ENCODE measurements at regions not wholly inside any gene's neighbourhood (a gene's known extent, or its start where the extent isn't known, plus 50 kb on each side); places are given as distances from the start of the nearest gene placed in this dataset.
A peak's percentile ranks its signal among the peaks of the same experiment; 100 is the strongest.
"Not testable (repeated sequence)": the region's sequence is repeated elsewhere in the genome, so short reads cannot be mapped to it uniquely, and the experiment has no call there.

GRCh38 chr4:184335520-184335919 lies 117.8 kb upstream of the ENPP6 start:
- no peaks in the 10 kb centered on the region for H3K27me3 ChIP-seq
- no peaks in the 10 kb centered on the region for H3K36me3 ChIP-seq
- DNase-seq (ENCODE audit: low spot score in 2 of 2): no peak
- H3K9me3 ChIP-seq: no peaks in the 10 kb centered on the region
- no peaks in the 10 kb centered on the region for H3K4me1 ChIP-seq
- no peak overlapping the region for H3K4me3 ChIP-seq
- TF ChIP-seq POLR2AphosphoS5 (IDR thresholded peaks at IDR 0.05) (no peak), POLR2A (IDR thresholded peaks at IDR 0.05) (no peak)
- TF ChIP-seq, protein P1, sequence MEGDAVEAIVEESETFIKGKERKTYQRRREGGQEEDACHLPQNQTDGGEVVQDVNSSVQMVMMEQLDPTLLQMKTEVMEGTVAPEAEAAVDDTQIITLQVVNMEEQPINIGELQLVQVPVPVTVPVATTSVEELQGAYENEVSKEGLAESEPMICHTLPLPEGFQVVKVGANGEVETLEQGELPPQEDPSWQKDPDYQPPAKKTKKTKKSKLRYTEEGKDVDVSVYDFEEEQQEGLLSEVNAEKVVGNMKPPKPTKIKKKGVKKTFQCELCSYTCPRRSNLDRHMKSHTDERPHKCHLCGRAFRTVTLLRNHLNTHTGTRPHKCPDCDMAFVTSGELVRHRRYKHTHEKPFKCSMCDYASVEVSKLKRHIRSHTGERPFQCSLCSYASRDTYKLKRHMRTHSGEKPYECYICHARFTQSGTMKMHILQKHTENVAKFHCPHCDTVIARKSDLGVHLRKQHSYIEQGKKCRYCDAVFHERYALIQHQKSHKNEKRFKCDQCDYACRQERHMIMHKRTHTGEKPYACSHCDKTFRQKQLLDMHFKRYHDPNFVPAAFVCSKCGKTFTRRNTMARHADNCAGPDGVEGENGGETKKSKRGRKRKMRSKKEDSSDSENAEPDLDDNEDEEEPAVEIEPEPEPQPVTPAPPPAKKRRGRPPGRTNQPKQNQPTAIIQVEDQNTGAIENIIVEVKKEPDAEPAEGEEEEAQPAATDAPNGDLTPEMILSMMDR (IDR thresholded peaks at IDR 0.05): no peak
- intact Hi-C loops (cut with DNase I; ENCODE audit: low total_unique reads): no loop called here
- H3K27ac ChIP-seq: no peak overlapping the region

DNA sequence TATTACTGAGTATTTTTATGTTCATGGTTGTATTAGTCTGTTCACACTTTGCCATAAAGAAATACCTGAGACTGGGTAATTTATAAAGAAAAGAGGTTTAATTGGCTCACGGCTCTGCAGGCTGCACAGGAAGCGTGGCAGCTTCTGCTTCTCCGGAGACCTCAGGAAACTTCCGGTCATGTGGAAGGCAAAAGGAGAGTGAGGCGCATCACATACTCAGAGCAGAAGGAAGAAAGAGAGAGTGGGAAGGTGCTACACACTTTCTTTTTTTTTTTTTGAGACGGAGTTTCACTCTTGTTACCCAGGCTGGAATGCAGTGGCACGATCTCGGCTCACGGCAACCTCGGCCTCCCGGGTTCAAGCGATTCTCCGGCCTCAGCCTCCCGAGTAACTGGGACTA lies 115.8 kb upstream of the ENPP6 start:
- H3K9me3 ChIP-seq; H3K4me1 ChIP-seq; intact Hi-C loops (cut with DNase I; ENCODE audit: low total_unique reads); H3K27ac ChIP-seq; H3K36me3 ChIP-seq; DNase-seq (ENCODE audit: low spot score in 2 of 2); H3K4me3 ChIP-seq; H3K27me3 ChIP-seq: not testable (repeated sequence)

DNA sequence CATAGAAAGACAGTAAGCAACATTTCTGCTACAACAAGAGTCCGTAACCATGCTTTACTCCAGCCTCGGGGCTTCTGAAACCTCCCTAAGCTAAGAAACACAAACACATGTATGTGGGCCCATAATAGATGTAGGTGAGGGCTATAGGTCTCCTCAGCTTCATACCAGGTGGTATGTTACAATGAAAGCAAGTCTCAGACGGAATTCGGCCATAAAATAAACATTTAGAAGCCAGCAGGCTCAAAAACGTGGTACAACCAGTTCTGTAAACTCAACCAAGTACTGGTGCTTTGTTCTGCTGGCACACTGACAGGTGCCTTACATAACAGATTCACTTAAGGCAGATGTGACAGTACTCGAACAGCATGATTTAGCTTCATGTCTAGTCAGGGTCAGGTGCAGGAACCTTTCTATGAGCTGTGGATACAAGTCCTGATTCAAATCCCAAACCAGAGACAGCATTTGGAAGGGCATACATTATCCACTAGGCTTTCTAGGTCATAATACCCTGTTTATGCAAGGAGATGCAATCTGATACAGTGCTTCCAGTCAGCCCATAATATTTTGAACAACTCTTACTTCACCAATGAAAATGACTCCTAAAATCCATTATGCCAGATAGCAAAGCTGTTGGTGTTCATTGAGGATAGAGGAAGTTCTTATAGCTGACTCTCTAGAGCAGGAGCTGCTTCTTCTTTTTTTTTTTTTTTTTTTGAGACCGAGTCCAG lies 113.8 kb upstream of the ENPP6 start:
- Histone ChIP-seq H3K4me1 (peaks cover 0 to 3% of the 10 kb centered on the region in 2 donors), H3K36me3 (no peaks in the 10 kb centered on the region), H3K27me3 (no peaks in the 10 kb centered on the region), H3K9me3 (no peaks in the 10 kb centered on the region), H3K4me3 (no peak overlapping the region), H3K27ac (peak overlapping the region; percentile 80 to 89)
- TF ChIP-seq POLR2A (IDR thresholded peaks at IDR 0.05) (no peak), POLR2AphosphoS5 (IDR thresholded peaks at IDR 0.05) (peak in 1 of 3 donors; percentile 29)
- TF ChIP-seq, protein P1 (IDR thresholded peaks at IDR 0.05): no peak
- DNase-seq (ENCODE audit: low spot score in 2 of 2): peak; percentile 78 to 82
- intact Hi-C loops (cut with DNase I; ENCODE audit: low total_unique reads): no loop called here

DNA sequence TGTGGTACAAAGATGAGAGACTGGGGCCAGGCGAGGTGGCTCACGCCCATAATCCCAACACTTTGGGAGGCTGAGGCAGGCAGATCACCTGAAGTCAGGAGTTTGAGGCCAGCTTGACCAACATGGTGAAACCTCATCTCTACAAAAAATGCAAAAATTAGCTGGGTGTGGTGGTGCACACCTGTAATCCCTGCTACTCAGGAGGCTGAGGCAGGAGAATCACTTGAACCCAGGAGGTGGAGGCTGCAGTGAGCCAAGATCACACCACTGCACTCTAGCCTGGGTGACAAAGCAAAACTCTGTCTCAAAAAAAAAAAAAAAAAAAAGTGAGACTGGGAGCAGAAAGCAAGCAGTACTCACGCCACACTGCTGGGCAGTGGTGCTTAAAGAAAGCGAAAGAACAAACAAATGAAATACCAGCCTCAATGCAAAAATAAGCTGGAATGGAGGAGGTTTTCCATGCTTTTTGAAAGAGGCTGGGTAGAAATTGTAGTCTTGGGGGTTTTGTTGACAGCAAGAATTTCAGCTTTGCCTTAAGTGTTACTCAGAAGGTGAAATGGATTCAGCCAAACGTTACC lies 112.9 kb upstream of the ENPP6 start:
- H3K4me1 ChIP-seq; H3K4me3 ChIP-seq; H3K27me3 ChIP-seq; intact Hi-C loops (cut with DNase I; ENCODE audit: low total_unique reads); H3K36me3 ChIP-seq; H3K9me3 ChIP-seq; DNase-seq (ENCODE audit: low spot score in 2 of 2): not testable (repeated sequence)
- H3K27ac ChIP-seq: peak overlapping the region; percentile 85 to 89

- TF ChIP-seq POLR2AphosphoS5 (IDR thresholded peaks at IDR 0.05) (peak; percentile 9 to 74 (median 23)), POLR2A (IDR thresholded peaks at IDR 0.05) (no peak)
- TF ChIP-seq, protein P1 (IDR thresholded peaks at IDR 0.05): no peak
- no peaks in the 10 kb centered on the region for H3K27me3 ChIP-seq
- DNase-seq (ENCODE audit: low spot score in 2 of 2): peak in 1 of 2 donors; percentile 66
Measured at GRCh38 chr4:184329659-184330400, 112.2 kb upstream of the ENPP6 start.

DNA sequence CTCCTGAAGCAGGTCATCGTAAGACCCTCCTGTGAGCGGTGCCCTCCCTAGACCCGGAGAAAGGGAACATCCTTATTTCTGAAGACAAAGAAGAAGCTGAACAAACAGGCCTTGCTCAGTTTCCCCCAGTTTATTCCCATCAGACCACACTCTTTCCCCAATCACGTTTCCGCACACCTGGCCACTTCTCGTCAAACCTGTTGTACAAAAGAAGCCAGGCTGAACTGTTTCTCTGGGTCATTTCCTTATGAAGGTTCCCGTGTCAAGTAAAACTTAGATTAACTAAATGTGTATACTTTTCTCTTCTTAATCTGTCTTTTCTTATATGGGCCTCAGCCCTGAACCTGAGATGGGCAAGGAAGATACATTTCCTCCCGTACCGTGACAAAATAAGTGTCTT lies 111.6 kb upstream of the ENPP6 start:
- H3K9me3 ChIP-seq: no peaks in the 10 kb centered on the region
- TF ChIP-seq, protein P1 (IDR thresholded peaks at IDR 0.05): no peak
- TF ChIP-seq POLR2AphosphoS5 (IDR thresholded peaks at IDR 0.05) (peak in 1 of 3 donors; percentile 22), POLR2A (IDR thresholded peaks at IDR 0.05) (no peak)
- DNase-seq (ENCODE audit: low spot score in 2 of 2): peak in 1 of 2 donors; percentile 46
- H3K4me1 ChIP-seq: peaks cover 0 to 3% of the 10 kb centered on the region in 2 donors
- H3K27ac ChIP-seq: peak overlapping the region; percentile 85 to 89
- no peaks in the 10 kb centered on the region for H3K27me3 ChIP-seq
- intact Hi-C loops (cut with DNase I; ENCODE audit: low total_unique reads): no loop called here
- no peak overlapping the region for H3K4me3 ChIP-seq
- H3K36me3 ChIP-seq: no peaks in the 10 kb centered on the region

More at GRCh38 chr4:184329659-184330400, 112.2 kb upstream of the ENPP6 start:
- no peaks in the 10 kb centered on the region for H3K9me3 ChIP-seq
- H3K36me3 ChIP-seq: no peaks in the 10 kb centered on the region
- peak overlapping the region; percentile 85 to 89 for H3K27ac ChIP-seq
- intact Hi-C loops (cut with DNase I; ENCODE audit: low total_unique reads): no loop called here
- no peak overlapping the region for H3K4me3 ChIP-seq
- H3K4me1 ChIP-seq: peaks cover 0 to 3% of the 10 kb centered on the region in 2 donors
